Cardiac muscle cell (in vitro differentiated cells and primary cell): ENCODE measurements at regions not wholly inside any gene's neighbourhood (a gene's known extent, or its start where the extent isn't known, plus 50 kb on each side); places are given as distances from the start of the nearest gene placed in this dataset.

Experiments
- DNase-seq, 2 donors: peaks; one replicate each; pipeline versions ENCODE4 v3.0.0 to v3.0.0-alpha.2; 2010 to 2017; ENCODE audit warnings: low read depth in 1 of 2, low spot score in 1 of 2
- H3K27ac ChIP-seq: fragments of 200-600 bp; sonication (generic); 2 replicates; pipeline ENCODE4 v1.5.1; 2016
- H3K27me3 ChIP-seq: fragments of 200-600 bp; sonication (generic); 2 replicates; pipeline ENCODE4 v1.6.0; 2016; ENCODE audit warnings: control low read depth
- H3K36me3 ChIP-seq: fragments of 200-600 bp; sonication (generic); 2 replicates; pipeline ENCODE4 v1.5.1; 2016; ENCODE audit warnings: control low read depth
- H3K4me1 ChIP-seq: fragments of 200-600 bp; sonication (generic); 2 replicates; pipeline ENCODE4 v1.8.1; 2017; ENCODE audit warnings: low read depth, mild to moderate bottlenecking, mixed run types
- H3K4me3 ChIP-seq: fragments of 200-600 bp; sonication (generic); 2 replicates; pipeline ENCODE4 v1.5.1; 2016; ENCODE audit warnings: mild to moderate bottlenecking
- H3K9me3 ChIP-seq: fragments of 200-600 bp; sonication (generic); 2 replicates; pipeline ENCODE4 v1.5.1; 2017; ENCODE audit warnings: low read depth, mild to moderate bottlenecking, control low read depth
- CTCF ChIP-seq: IDR thresholded peaks from 2 replicates; pipeline ENCODE4 v1.5.1; 2012; ENCODE audit warnings: low read depth, mild to moderate bottlenecking, low read length

DNA sequence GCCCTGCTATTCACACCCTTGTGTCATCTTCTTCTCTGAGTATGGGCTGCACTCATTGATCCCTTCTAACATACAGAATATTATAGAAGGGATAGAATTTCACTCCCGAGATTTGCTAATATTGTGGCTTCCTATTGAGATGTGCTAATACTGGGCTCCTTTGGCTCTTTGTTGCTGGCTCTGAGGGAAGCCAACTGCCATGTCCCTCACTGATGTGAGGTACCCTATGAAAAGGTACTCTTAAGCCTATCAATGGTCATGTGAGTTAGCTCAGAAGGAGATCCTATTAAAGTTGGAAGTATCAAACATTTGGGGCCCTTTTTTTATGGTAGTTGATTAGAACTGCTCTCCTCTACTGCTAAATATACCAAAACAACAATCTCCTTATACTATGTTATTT lies 665.2 kb upstream of the ZWINT start:
- Histone ChIP-seq H3K4me1 (peaks cover 8% of the 10 kb centered on the region), H3K4me3 (no peak overlapping the region), H3K9me3 (no peaks in the 10 kb centered on the region), H3K27me3 (no peaks in the 10 kb centered on the region), H3K27ac (no peak overlapping the region), H3K36me3 (no peaks in the 10 kb centered on the region)
- no peak for TF ChIP-seq CTCF
- no peak for DNase-seq

- DNase-seq, result no peak
- H3K4me1 ChIP-seq, result peaks cover 8% of the 10 kb centered on the region
These were observed 662.6 kb upstream of the ZWINT start for GRCh38 chr10:57023626-57024025.

DNA sequence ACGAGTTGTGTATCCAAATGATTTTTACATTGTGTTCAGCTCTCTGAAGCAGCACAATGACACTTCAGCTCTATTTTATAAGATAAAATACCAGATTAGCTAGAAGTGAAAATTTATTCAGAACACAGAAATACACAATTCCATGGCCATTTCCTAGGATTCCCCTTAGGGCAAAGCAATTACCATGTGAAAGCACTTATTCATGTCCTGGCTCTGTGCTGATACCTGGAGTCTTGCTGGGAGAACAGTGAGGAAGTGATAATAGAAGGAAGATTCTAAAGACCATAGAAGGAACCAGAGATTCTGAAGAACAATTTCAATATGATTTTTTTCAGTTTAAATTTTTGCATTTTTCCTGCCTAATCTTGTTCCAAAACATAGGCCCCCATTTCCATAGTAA lies 657.4 kb upstream of the ZWINT start:
- Histone ChIP-seq H3K27me3 (no peaks in the 10 kb centered on the region), H3K9me3 (no peaks in the 10 kb centered on the region), H3K4me1 (peaks cover 15% of the 10 kb centered on the region), H3K36me3 (no peaks in the 10 kb centered on the region), H3K27ac (no peak overlapping the region), H3K4me3 (no peak overlapping the region)
- TF ChIP-seq CTCF, result no peak
- DNase-seq, result no peak

More at GRCh38 chr10:57023626-57024025, 662.6 kb upstream of the ZWINT start:
- no peak overlapping the region for H3K27ac ChIP-seq
- H3K27me3 ChIP-seq, result no peaks in the 10 kb centered on the region
- no peaks in the 10 kb centered on the region for H3K36me3 ChIP-seq
- no peaks in the 10 kb centered on the region for H3K9me3 ChIP-seq
- no peak overlapping the region for H3K4me3 ChIP-seq
- no peak for TF ChIP-seq CTCF

- Histone ChIP-seq H3K9me3 (no peaks in the 10 kb centered on the region), H3K4me3 (no peak overlapping the region), H3K36me3 (no peaks in the 10 kb centered on the region), H3K27ac (no peak overlapping the region), H3K27me3 (no peaks in the 10 kb centered on the region), H3K4me1 (peaks cover 15% of the 10 kb centered on the region)
- no peak for DNase-seq
- no peak for TF ChIP-seq CTCF
These were observed 656.4 kb upstream of the ZWINT start for GRCh38 chr10:57017356-57018037.

DNA sequence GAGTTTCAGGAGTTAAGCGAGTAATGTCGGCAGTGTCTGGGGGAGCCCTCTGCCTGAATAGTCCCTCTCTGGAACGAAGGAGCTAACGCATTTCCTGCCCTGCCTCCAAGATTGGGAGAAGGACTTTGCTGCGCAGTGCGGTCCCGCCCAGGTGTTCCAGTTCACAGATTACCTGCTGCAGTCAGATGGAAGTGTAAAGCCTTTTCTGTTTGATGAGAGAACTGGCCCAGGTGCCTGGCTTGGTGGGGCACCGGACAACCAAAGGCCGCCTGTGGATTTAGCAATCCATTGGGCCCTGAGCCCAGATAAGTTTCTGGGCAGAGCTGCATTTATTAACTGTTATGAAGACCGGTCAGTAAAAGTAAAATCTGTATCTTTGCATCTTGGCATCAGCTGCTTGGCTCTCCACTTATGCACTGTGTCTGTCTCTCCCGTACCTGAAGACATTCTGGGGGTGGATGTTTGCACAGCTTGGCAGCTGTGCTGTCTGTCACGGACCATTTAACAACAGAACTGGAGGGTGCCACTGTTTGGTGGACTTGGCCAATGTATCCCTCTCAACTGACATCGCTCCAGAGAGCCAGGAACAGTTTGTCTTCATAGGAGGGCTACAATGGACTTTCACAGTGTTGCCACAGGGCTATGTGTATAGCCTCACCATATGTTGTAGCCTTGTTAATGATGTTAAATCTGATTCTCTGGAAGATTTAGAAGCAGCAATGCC lies 654.7 kb upstream of the ZWINT start:
- DNase-seq, result no peak
- Histone ChIP-seq H3K27me3 (no peaks in the 10 kb centered on the region), H3K36me3 (no peaks in the 10 kb centered on the region), H3K4me3 (no peak overlapping the region), H3K27ac (peak overlapping the region; percentile 49), H3K9me3 (no peaks in the 10 kb centered on the region), H3K4me1 (peaks cover 15% of the 10 kb centered on the region)
- no peak for TF ChIP-seq CTCF
